Body of pancreas (tissue), 4 donors: ENCODE measurements at regions not wholly inside any gene's neighbourhood (a gene's known extent, or its start where the extent isn't known, plus 50 kb on each side); places are given as distances from the start of the nearest gene placed in this dataset.

ENCODE experiments used
- ATAC-seq: fragments of 150-250 bp; one replicate; pipeline ENCODE4 v1.9.1; 2016
- DNase-seq, 4 donors: peaks; one replicate each; pipeline ENCODE4 v3.0.0-alpha.2; 2019
- H3K27ac ChIP-seq, 4 donors: fragments of 200-600 bp; sonication (generic); 1 replicate in 3 of 4; 2 replicates in 1 of 4; pipeline versions ENCODE4 v1.5.1 to v1.6.1; 2016 to 2019; ENCODE audit warnings: mild to moderate bottlenecking in 1 of 4, mixed read lengths in 1 of 4, moderate library complexity in 1 of 4
- H3K27me3 ChIP-seq, 2 donors: fragments of 200-600 bp; sonication (generic); one replicate each; pipeline ENCODE4 v1.6.0; 2016; ENCODE audit warnings: mild to moderate bottlenecking in 1 of 2
- H3K36me3 ChIP-seq, 2 donors: fragments of 200-600 bp; sonication (generic); replicated peaks in 1 of 2; 2 replicates each; pipeline ENCODE4 v1.5.1; 2016; ENCODE audit warnings: low read depth in 2 of 2; ENCODE audit not compliant: insufficient read depth in 1 of 2
- H3K4me1 ChIP-seq: fragments of 200-600 bp; sonication (generic); one replicate; pipeline ENCODE4 v1.6.0; 2016
- H3K4me3 ChIP-seq, 2 donors: fragments of 200-600 bp; sonication (generic); 1 replicate in 1 of 2; 2 replicates in 1 of 2; pipeline ENCODE4 v1.5.1; 2016 to 2019
- H3K9me3 ChIP-seq, 3 donors: fragments of 200-600 bp; sonication (generic); 1 replicate in 2 of 3; 2 replicates in 1 of 3; pipeline ENCODE4 v1.5.1; 2016
- POLR2A ChIP-seq, 3 donors: fragments of 450-650 bp; IDR thresholded peaks; one replicate each; pipeline ENCODE4 v1.6.1; 2016; ENCODE audit warnings: antibody characterized with exemption in 3 of 3, mild to moderate bottlenecking in 2 of 3
- WGBS, 2 donors: methylation state at CpG; one replicate each; pipeline ENCODE4 v1.1.5; 2017; 5-methylcytosine and 5-hydroxymethylcytosine counted together
- intact Hi-C: fragments of 100-400 bp; cut with DNase I; formaldehyde crosslinking; loops from one replicate; pipeline ENCODE4 v1.15.1; 2023
- TF ChIP-seq, protein P1 (sequence below), 7 experiments: fragments of 450-650 bp in 4 of 7; fragments of 200-600 bp in 3 of 7; sonication (generic) in 3 of 7; IDR thresholded peaks; one replicate each; pipeline ENCODE4 v1.5.1; 2016 to 2019; ENCODE audit warnings: antibody characterized with exemption in 7 of 7

DNA sequence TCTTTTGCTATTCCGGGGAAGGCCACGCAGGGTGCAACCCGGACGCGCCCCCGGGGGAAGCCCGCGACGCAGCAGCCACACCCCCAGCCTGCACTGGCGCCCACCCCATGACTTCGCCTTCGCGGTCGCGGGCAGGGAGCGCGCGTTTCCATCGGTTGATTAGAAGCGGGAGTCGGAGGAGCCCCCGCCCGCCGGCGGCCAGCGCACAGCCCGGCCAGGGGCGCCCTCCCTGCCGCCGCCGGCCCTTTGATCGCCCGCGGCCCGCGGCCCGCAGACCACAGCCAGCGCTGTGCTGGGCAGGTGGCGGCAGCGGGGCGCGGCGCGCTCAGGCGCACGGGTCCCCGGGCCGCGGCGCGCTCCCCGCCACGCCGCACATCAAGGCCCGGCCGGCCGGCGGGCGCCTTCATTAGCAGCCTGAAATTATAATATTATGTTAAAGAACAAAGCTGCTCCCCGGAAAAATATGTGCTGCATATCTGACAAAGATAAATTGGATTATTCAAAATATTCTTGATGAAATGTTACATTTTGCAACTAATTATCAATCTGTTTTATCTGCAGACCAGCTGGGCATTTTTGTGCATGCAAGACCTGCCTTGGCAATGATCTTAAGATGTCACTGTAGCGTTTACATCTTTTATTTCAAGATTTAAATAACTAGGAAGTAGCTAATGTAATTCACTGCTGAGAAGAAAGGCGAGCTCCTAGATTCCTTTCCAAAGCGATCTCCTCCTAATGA lies 160.7 kb upstream of the MKI67 start:
- Histone ChIP-seq H3K27me3 (peaks cover 0 to 5% of the 10 kb centered on the region in 2 donors), H3K36me3 (no peaks in the 10 kb centered on the region), H3K4me3 (no peak overlapping the region), H3K27ac (no peak overlapping the region), H3K4me1 (no peaks in the 10 kb centered on the region), H3K9me3 (no peaks in the 10 kb centered on the region)
- intact Hi-C loops: no loop called here
- ATAC-seq (no peak), DNase-seq (no peak)
- 2 to 4% methylated on average over 24 to 52 of the region's 63 CpGs for WGBS, 2 donors
- TF ChIP-seq, protein P1, sequence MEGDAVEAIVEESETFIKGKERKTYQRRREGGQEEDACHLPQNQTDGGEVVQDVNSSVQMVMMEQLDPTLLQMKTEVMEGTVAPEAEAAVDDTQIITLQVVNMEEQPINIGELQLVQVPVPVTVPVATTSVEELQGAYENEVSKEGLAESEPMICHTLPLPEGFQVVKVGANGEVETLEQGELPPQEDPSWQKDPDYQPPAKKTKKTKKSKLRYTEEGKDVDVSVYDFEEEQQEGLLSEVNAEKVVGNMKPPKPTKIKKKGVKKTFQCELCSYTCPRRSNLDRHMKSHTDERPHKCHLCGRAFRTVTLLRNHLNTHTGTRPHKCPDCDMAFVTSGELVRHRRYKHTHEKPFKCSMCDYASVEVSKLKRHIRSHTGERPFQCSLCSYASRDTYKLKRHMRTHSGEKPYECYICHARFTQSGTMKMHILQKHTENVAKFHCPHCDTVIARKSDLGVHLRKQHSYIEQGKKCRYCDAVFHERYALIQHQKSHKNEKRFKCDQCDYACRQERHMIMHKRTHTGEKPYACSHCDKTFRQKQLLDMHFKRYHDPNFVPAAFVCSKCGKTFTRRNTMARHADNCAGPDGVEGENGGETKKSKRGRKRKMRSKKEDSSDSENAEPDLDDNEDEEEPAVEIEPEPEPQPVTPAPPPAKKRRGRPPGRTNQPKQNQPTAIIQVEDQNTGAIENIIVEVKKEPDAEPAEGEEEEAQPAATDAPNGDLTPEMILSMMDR (IDR thresholded peaks at IDR 0.05): no peak
- no peak for TF ChIP-seq POLR2A (IDR thresholded peaks at IDR 0.05)

DNA sequence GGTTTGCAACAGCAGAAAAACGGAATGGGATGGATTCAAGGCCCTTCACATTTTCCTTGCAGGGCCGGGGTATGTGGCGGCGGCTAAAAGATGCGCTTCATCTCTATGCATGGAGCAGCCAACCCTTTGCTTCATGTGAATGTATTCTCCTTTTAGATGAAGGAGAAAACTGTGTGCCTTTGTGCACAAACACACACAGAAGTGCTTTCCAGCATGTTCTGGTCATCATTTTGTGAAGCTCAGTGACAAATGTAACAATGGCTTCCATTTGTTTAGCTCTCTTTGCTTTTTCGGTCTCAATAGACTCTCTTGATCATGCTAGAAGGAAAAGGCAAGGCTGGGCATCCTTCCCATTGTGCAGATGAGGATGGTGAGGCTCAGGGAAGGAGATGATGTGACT lies 161.7 kb upstream of the MKI67 start:
- Histone ChIP-seq H3K36me3 (no peaks in the 10 kb centered on the region), H3K4me3 (no peak overlapping the region), H3K9me3 (no peaks in the 10 kb centered on the region), H3K27ac (no peak overlapping the region), H3K27me3 (peaks cover 0 to 5% of the 10 kb centered on the region in 2 donors), H3K4me1 (no peaks in the 10 kb centered on the region)
- DNase-seq: no peak
- no peak for ATAC-seq
- intact Hi-C loops: no loop called here
- WGBS, 2 donors: 59 to 75% methylated on average over 6 of the region's 6 CpGs
- no peak for TF ChIP-seq POLR2A (IDR thresholded peaks at IDR 0.05)
- TF ChIP-seq, protein P1 (IDR thresholded peaks at IDR 0.05): no peak

DNA sequence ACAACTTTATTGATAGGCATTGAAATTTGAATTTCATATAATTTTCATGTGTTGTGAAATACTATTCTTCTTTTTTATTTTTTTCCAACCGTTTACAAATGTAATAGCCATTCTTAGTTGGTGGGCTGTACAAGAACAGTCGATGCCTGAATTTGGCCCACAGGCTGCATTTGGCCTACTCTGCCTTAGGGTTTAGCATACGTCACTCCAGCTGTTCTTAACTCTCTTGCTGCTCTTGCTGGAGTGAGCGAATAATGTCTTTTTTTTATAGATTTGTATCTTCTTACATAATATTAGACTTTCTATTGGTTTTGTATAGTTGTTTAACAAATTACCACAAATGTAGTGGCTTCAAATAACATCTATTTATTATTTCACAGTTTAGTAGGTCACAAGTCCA lies 163.4 kb upstream of the MKI67 start:
- TF ChIP-seq, protein P1 (IDR thresholded peaks at IDR 0.05): no peak
- no peak overlapping the region for H3K27ac ChIP-seq
- no peak for ATAC-seq
- H3K27me3 ChIP-seq: peaks cover 0 to 5% of the 10 kb centered on the region in 2 donors
- no peak overlapping the region for H3K4me3 ChIP-seq
- H3K36me3 ChIP-seq: no peaks in the 10 kb centered on the region
- WGBS, 2 donors: 61 to 66% methylated on average over 4 of the region's 4 CpGs
- intact Hi-C loops: no loop called here
- no peaks in the 10 kb centered on the region for H3K4me1 ChIP-seq
- DNase-seq: no peak
- no peaks in the 10 kb centered on the region for H3K9me3 ChIP-seq

DNA sequence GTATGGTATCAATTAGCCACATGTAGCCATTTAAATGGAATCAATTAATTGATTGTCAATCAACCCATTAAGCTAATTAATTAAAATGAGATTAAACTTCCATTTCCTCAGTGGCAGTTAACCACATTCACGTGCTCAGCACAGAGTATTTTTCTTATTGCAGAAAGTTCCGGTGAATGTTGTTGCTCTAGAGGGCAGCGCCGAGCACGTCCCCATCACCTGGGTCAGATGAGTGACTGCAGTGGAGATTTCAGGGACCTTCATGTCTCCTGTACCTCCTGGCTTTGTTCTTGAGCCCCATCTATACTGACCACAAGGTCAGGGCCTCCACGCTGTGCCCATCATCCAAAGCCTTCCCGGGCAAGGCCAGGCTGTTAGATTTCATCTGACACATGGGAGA lies 168.8 kb upstream of the MKI67 start:
- TF ChIP-seq, protein P1 (IDR thresholded peaks at IDR 0.05): no peak
- no peak for TF ChIP-seq POLR2A (IDR thresholded peaks at IDR 0.05)
- WGBS, 2 donors: 66 to 71% methylated on average over 7 of the region's 7 CpGs
- H3K36me3 ChIP-seq: no peaks in the 10 kb centered on the region
- DNase-seq (no peak), ATAC-seq (no peak)
- H3K4me1 ChIP-seq: no peaks in the 10 kb centered on the region
- intact Hi-C loops: no loop called here
- H3K9me3 ChIP-seq: no peaks in the 10 kb centered on the region
- H3K27me3 ChIP-seq: no peaks in the 10 kb centered on the region
- H3K27ac ChIP-seq: no peak overlapping the region
- no peak overlapping the region for H3K4me3 ChIP-seq
